Hepatocyte (in vitro differentiated cells): ENCODE measurements at regions not wholly inside any gene's neighbourhood (a gene's known extent, or its start where the extent isn't known, plus 50 kb on each side); places are given as distances from the start of the nearest gene placed in this dataset.

Source experiments
- CTCF ChIP-seq: fragments of 200-600 bp; sonication (generic); IDR thresholded peaks from 2 replicates; pipeline ENCODE4 v1.5.1; 2016; ENCODE audit warnings: antibody characterized with exemption, mild to moderate bottlenecking; ENCODE audit not compliant: poor library complexity
- EZH2phosphoT487 ChIP-seq: fragments of 200-600 bp; sonication (generic); IDR thresholded peaks from one replicate; pipeline ENCODE4 v1.6.1; 2018; ENCODE audit warnings: antibody characterized with exemption, mild to moderate bottlenecking, low read depth, moderate library complexity; ENCODE audit not compliant: unreplicated experiment, severe bottlenecking

- TF ChIP-seq CTCF (no peak), EZH2phosphoT487 (no peak)
These were observed 119.2 kb upstream of the CCL2 start for GRCh38 chr17:34135841-34136240.
